GM21423 (cell line): ENCODE measurements at regions not wholly inside any gene's neighbourhood (a gene's known extent, or its start where the extent isn't known, plus 50 kb on each side); places are given as distances from the start of the nearest gene placed in this dataset.
"Not testable (repeated sequence)": the region's sequence is repeated elsewhere in the genome, so short reads cannot be mapped to it uniquely, and the experiment has no call there.

ENCODE experiments used
- ATAC-seq: cut with Tn5 transposase; IDR thresholded peaks from one replicate; pipeline ENCODE4 v1.9.1; 2021; ENCODE audit warnings: mild to moderate bottlenecking, moderate library complexity; ENCODE audit not compliant: unreplicated experiment

GRCh38 chr4:125573368-125573767 lies 258.6 kb downstream of the FAT4 start:
- ATAC-seq, result no peak

- no peak for ATAC-seq
Observed at GRCh38 chr4:125573786-125574185, 259.0 kb downstream of the FAT4 start.

- ATAC-seq, result no peak
Observed at GRCh38 chr4:125582302-125582701, 267.5 kb downstream of the FAT4 start.

GRCh38 chr4:125590158-125590557 lies 275.4 kb downstream of the FAT4 start:
- no peak for ATAC-seq

- ATAC-seq, result no peak
Observed at GRCh38 chr4:125591290-125591689, 276.5 kb downstream of the FAT4 start.

- ATAC-seq, result no peak
Observed at GRCh38 chr4:125594056-125594602, 279.4 kb downstream of the FAT4 start.

- ATAC-seq, result not testable (repeated sequence)
Observed at GRCh38 chr4:125605926-125606325, 291.2 kb downstream of the FAT4 start.

GRCh38 chr4:125620066-125620860 lies 305.5 kb downstream of the FAT4 start:
- no peak for ATAC-seq

GRCh38 chr4:125624951-125625350 lies 310.2 kb downstream of the FAT4 start:
- ATAC-seq, result no peak

- no peak for ATAC-seq
Observed at GRCh38 chr4:125626946-125627345, 312.2 kb downstream of the FAT4 start.

- no peak for ATAC-seq
Observed at GRCh38 chr4:125639182-125639621, 324.4 kb downstream of the FAT4 start.

GRCh38 chr4:125641611-125642010 lies 326.9 kb downstream of the FAT4 start:
- ATAC-seq, result no peak

- no peak for ATAC-seq
Observed at GRCh38 chr4:125642645-125643044, 327.9 kb downstream of the FAT4 start.

- ATAC-seq, result no peak
Observed at GRCh38 chr4:125649452-125649851, 334.7 kb downstream of the FAT4 start.

- ATAC-seq, result no peak
Observed at GRCh38 chr4:125650557-125650956, 335.8 kb downstream of the FAT4 start.

GRCh38 chr4:125651707-125652357 lies 337.1 kb downstream of the FAT4 start:
- ATAC-seq, result not testable (repeated sequence)

GRCh38 chr4:125658773-125659172 lies 344.0 kb downstream of the FAT4 start:
- ATAC-seq, result no peak

- ATAC-seq, result no peak
Observed at GRCh38 chr4:125663896-125664767, 349.4 kb downstream of the FAT4 start.

- ATAC-seq, result no peak
Observed at GRCh38 chr4:125666635-125667034, 351.9 kb downstream of the FAT4 start.

- ATAC-seq, result no peak
Observed at GRCh38 chr4:125676156-125676555, 361.4 kb downstream of the FAT4 start.

- no peak for ATAC-seq
Observed at GRCh38 chr4:125676583-125676982, 361.8 kb downstream of the FAT4 start.
